SKM-1 treated with dmso at 0.1 percent for 144 hours (cell line): ENCODE measurements at regions not wholly inside any gene's neighbourhood (a gene's known extent, or its start where the extent isn't known, plus 50 kb on each side); places are given as distances from the start of the nearest gene placed in this dataset.

Source experiments
- DNase-seq: peaks from one replicate; lab custom pipeline; 2025; ENCODE audit not compliant: unreplicated experiment; lab: John Stamatoyannopoulos, UW

DNA sequence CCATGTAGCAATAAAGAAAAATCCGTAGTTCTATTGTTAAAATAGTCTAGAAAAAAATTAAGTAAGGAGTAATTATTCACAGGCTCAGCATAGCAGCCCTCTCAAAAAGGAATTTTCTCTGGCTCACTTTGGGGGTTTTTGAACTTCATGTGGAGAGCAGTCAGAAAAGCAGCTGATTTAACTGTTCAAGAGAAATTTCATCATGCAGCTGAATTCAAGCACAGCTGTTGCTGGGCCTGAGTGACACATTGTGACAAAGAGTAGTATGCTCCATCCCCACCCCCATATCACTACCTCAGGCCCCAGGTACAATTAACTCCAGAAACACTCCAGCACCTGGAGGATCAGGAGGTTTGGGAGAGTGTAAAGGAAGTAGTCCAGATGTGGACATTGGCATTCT lies 272.1 kb downstream of the FAM76B start:
- DNase-seq = no peak

DNA sequence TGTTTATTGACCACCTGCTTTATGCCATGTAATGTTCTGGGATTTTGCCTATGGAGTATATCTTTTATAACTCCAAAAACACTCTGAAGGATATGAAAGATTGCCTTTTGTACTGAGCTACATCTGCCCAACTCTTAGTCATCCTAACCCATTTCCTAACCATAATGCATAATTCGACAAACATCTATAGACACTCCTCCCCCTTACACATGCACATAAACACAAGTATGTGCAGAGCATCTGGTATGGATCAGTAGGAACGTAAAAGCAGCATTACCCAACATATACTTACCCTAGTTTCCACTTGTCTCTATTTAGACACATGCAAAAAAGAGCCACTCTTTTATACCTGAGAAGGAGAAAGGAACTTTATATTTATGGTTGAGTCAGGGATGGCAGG lies 272.8 kb downstream of the FAM76B start:
- DNase-seq = no peak

DNA sequence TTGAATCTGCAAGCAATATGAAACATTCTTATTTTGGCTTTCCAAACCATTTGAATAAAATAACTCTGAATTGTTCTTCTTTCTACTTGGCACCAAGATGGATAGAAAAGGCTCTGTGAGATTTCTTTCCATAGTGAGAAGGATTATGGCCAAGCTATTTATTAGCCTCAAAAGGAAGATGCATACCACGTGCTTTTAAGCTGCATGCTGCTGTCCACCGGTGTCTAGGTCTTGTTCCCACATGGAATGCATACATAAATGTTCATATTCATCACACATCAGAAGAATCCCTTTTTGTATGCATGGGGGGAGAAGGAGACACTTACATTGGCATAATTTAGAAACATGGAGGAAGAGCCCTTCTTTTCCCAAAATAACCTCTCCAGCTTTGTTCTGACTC lies 273.4 kb downstream of the FAM76B start:
- DNase-seq = no peak

DNA sequence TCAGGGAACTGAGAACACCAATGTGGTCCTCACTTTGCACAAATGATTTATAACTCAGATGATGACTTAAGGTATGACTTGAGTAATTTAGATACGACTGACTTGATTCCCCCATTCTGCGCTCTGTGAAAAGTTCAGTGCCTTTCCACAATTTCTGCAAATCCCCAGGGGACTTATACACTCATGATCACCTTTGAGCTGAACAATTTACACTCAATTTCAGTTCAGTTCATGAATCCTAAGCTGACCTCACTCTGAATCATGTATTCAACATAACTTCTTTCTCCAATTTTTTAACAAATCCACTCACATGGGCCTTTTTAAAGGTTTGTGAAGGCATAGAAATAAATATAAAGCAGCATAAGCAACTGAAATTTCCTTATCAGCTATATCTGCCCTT lies 274.2 kb downstream of the FAM76B start:
- DNase-seq = no peak

DNA sequence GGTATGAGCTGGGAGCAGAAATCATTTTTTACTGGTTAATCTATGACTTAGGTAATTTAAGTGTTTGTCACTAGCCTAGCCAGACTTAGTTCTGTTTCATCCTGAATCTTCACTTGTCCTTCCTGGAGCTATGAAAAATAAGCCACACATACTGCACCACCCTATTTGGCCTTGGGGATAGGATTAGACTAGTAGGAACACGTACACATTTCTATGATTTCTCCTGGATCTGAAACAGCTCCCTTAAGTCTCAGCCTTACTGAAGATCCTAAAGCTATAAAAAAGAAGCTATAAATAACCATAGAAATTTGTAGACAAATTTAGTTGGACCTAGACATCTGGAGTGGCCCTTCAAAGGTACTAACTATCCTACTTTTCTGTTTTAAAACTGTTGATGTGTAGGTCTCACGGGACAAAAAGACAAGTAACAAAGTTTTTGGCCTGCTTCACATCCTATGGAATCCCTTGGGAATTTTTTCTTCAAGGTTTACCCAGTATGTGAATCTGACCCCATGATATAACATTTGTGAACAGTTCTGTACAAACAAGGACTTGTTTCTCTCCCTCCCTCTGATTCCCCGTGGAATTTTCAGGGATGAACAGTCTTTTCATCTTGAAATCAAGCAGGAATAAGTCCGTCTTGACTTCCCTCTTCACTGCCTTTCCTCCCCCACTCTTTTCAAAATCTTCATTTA lies 275.0 kb downstream of the FAM76B start:
- no peak for DNase-seq

DNA sequence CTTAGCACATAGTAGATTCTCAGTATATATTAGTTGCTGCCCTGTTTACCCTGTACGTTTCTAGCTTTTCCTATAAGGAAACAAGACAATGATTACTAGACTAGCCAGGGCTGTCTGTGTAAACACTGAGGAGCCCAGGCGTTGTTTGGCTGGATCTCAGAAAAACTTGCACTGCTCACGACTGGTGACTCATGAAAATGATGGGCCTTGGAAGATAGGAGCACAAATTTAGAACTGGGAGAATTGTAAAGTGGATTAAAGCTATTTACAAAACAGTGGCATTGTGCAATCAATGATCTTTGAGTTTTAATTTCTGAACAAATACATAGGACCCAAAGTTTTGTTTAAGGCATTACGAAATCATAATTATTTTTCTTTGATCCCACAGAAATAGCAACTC lies 276.9 kb downstream of the FAM76B start:
- DNase-seq = no peak

DNA sequence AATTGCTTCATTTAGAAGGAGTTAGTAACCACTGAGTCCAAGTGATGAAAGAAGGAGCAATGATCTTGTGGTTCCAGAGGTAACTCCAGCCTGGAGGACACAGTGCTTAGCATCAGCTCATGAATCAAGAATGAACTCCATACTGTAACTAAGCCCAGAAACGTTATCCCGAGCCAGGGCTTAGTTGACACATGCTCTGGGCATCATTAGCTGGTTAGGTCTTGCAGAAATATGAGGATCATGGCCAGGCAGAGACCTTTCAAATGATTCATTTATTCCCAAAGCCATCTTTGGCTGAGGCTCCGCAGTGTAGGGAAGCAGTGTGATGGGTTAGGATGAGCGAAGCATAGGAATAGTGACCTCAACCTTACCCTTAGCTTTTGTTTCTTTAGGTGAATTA lies 277.4 kb downstream of the FAM76B start:
- no peak for DNase-seq

DNA sequence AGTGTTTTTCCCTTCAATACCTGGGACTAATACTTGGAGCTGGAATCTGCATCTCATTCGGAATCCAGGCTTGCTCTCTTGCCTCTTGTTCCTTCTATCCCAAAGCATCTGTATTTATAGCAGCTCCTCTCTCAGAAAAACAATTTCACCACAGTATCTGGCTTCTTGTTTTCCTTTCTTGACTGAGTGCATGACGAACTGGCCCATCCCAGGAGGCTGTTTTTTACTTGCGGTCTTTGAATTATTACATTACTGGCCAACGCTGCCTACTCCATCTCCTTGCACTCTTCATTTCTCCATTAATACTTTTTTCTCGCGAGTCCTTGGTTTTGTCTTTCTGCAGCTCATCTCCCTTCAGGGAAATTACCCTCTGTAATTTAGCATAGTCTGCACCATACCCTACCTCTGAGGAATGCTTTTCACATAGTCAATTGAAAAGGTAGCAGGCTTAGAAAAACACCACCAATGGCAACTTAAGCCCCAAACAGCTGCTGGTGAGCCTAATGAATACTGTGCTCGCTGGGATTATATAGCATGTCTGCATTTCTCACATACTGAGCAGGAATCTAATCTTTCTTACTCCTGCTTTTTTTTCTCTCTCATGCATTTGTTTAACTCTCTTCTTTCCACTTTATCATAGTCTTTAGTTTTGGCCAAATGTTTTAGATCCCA lies 277.4 kb upstream of the SESN3 start:
- DNase-seq = no peak

DNA sequence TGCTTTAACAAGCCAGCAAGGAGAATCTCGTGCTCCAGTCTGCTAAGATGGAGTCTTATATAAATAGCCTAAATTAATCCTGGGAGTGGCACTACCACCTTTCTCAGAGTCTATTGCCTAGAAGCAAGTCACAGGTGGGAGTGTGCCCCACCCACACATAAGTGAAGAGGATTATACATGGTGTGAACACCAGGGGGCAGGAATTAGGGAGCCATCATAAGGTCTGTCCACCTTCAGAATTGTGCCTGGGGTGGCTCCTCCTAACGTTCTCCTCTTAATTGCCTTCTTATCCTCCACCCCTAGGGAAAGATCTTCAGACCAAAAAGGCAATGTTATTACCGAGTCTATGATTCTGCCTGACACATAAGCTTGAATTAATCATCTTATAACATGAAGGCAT lies 276.8 kb upstream of the SESN3 start:
- DNase-seq = no peak

DNA sequence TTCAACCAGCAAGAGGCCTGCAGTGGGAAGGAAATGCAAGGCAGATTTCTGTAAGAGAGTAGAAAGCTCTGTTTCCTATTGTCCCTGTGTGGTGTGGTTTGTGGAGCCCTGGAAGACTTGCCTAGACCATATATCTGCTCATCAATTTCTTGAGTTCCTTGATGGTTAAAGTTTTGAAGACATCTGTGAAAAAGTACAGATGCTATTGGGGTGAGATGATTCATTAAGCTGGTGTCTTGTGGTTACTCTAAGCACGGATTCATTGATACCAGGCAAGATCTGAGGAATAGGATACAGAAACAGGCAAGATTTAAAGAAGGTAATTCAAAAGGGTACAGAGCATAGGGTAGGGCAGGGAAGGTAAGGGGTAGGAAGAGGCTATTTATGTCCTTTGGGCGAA lies 275.8 kb upstream of the SESN3 start:
- DNase-seq = no peak

DNA sequence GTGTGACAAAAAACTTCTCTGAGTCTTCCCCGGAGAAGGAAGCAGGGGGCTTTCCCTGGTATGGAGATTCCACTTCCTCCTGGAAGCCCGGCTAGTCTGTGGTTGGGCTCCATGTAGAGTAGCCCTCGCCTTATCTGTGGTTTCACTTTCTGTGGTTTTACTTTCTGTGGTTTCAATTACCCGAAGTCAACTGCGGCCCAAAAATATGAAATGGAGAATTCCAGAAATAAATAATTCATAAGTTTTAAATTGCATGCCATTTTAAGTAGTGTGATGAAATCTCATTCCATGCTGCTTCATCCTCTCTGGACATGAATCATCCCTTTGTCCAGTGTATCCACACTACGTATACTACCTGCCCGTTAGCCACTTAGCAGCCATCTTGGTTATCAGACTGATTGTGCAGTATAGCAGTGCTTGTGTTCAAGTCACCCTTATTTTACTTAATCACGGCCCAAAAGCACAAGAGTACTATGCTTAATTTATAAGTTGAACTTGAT lies 275.0 kb upstream of the SESN3 start:
- DNase-seq = no peak

DNA sequence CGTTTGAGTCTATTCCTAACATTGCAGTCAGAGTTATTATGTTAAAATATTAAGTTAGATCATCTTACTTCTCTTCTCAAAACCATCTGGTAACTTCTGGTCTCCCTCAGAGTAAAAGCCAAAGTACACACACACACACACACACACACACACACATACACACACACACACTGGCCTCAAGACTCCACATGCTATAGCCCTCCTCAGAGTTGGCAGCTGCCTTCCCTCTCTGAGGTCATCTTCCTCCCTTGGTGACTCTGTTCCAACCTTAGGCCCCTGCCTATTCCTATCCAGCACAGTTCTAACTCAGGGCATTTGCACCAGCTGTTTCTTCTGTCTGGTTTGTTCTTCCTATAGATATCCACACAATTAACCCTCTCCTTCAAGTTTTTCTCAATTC lies 272.0 kb upstream of the SESN3 start:
- DNase-seq = no peak

DNA sequence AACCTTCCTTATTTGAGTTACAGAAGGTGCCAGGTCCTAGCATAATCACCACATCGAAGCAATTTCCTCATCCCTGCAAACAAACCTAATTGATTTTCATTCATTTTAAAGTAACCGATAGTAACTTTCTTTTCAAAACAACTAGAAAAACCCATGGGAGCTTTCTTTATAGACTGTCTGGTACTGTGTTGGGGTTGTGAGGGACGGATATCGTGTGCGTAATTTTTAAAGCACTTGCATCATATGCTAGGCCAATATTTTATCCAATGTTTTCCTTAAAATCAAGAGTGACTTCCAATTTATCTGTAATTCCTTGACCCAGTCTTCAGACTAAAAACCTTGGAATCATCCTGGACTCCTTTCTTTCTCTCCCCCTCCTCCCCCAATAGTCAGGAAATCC lies 271.5 kb upstream of the SESN3 start:
- DNase-seq = no peak

DNA sequence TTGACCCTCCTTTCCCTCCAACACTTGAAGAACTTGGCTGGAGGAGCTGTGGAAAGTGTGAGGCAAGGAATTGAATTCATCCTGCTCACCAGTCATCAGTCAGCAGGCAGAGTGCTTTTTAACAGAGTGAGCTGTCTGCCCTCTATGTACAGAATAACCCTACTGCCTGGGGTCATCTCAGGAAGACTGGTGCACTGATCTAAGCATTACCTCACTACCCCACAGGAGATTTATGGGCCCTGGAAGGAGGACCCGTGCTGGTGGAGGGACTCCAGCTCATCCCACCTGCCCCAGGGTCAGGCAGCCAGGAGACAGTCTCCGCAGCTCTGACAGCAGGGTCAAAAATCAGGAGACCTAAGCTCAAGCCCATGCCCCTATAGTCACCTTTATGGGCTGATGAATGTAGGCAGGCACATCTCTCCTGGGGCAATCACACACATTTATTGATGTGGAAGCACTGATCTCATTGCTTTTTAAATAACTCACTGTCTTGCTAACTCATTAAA lies 270.8 kb upstream of the SESN3 start:
- DNase-seq = no peak

DNA sequence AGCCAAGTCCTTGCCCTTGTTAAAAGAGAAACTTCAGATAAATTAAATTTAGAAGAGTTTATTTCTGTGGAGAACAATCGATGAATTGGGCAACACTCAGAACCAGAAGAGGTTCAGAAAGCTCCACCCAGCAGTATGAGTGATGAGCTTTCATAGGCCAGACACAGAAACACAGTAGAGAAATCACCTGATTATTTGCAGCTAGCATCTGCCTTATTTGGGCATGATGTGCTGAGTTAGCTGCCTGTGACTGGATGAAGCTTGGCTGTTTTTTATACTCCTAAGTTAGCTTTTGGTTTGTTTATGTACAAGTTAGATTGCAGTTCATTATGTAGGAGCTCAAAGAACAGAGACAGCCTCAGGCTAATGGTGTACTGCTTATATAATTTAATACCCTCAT lies 269.5 kb upstream of the SESN3 start:
- no peak for DNase-seq

DNA sequence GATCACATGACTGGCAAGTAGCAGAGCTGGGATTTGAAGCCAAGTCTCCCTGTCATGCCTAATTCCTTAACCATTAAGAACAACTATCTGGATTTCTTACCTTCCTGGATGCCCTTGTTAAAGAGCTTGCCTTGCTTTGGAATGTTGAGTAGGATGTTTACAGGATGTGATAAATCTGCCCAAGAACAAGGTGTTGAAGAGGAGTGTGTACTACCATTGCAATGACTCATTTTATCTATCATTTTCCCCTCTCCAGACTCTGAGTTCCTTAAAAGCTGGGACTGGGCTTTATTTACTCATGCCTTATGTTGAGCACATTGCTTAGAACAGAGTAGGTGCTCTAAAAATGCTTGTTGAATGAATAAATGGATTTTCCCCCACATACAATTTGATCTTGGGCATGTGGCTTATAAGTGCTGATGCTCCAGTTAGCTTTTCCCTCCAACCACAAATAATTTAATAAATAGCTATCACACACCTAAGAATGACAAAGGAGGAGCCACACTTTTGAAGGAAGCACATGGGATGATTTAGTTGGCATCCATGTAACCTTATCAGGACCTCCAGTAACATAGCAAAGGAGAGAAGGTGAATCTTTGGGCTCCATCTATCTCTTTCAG lies 268.6 kb upstream of the SESN3 start:
- no peak for DNase-seq

DNA sequence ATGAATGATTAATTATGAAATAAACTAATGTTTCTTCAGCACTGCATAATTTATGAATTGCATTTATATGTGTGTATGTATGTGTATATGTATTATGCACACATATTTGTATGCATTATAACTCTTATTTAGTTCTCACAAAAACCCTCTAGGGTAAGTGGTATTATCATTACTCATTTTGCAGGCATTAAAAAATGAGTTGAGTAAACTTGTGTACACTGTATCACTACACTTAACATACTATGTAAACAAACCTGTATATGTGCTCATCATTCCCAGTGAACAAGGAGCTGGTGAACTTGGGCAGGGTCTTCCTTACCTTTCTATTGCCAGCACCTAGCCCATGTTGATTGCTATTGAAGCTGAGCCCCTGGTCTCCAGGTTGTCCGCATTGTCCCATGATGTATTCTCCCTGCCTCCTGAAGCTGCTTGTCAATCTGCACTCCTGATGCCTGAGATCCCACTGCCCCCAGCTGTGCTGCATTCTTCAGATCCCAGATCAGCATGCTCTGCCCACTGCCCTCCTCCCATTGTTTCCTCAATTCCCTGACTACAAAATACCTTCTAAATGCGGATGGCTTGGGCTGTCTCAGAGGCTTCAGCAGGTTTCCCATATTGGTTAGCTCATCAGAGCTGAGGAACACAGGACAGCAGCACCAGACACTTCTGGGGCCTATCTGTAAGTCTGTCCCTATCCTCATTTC lies 267.9 kb upstream of the SESN3 start:
- no peak for DNase-seq

DNA sequence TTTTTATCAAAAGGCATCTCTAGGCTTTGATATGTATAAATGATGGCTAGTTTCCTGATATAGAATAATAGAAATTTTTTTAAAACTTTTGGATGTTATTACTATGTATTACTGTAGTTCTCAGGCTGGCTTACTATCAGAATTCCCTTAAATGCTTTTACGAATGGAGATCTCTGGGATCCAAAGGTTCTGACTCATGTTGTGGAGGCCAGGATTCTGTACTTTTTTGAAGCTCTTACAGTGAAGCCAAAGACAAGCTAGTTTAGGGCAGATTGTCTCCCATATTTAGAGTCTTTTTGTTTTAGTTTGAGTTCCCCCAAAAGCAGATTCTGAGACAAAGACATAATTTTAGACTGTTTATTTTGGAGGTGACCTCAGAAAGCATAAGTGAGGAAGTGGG lies 265.9 kb upstream of the SESN3 start:
- DNase-seq = no peak

DNA sequence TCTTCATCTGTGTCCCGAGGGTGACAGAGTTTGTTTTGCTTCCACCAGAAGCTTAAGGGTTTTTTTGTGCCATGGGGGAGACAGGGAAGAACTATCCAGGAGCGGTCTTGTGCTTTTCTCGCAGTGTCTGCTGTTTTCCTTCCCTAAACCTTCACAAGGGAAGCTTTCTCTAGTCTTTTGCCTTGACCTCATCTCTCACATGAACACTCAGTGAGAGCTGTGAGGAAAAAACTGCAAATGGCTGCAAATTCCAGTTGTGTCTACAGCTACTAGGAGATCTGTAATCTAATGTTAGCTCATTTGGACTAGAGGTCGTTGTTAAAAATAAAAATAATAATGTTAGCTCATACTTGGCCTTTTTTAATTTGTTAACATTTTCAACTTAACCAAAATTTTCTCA lies 264.7 kb upstream of the SESN3 start:
- no peak for DNase-seq

DNA sequence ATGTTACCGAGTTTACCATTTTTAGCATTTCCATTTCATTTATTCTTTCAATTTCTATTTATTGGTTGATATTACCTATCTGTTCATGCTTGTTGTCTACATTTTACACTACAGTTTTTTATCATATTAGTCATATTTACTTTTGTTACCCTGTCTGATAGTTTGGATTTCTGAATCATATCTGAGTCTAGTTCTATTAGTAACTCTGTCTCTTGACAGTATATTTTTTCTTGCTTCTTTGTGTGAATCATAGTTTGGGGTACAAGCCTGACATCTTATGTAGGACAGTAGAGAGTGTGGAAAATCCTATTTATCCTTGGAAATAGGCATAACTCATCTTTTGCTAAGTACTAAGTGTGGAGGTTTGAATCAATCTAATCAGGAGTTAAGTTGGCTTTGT lies 263.9 kb upstream of the SESN3 start:
- no peak for DNase-seq

DNA sequence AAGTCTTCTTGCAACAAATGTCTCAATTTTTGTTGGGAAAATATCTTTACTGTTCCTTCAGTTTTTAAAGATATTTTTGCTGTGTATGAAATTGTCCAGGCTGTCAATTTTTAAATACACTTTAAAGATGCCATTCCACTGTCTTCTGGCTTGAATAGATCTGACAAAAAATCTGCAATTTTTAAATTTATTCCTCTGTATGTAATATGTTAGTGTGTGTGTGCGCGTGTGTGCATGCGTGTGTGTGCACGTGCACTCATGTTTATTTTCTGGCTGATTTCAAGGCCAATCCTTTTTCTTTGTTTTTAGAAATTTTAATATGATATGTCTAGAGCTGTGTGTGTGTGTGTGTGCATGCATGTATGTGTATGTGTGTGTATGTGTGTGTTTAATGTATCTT lies 263.2 kb upstream of the SESN3 start:
- DNase-seq = no peak

DNA sequence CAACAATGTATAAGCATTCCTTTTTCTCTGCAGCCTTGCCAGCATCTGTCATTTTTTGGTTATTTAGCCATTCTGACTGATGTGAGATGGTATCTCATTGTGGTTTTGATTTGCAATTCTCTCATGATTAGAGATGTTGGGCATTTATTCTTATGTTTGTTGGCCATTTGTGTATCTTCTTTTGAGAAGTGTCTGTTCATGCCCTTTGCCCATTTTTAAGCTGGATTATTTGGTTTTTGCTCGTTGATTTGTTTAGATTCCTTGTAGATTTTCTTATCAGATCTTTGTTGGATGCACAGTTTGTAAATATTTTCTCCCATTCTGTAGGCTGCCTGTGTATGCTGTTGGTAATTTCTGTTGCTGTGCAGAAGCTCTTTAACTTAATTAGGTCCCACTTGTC lies 259.6 kb upstream of the SESN3 start:
- no peak for DNase-seq
